OCI-M1 (cell line): ENCODE measurements at regions not wholly inside any gene's neighbourhood (a gene's known extent, or its start where the extent isn't known, plus 50 kb on each side); places are given as distances from the start of the nearest gene placed in this dataset.
"Not testable (repeated sequence)": the region's sequence is repeated elsewhere in the genome, so short reads cannot be mapped to it uniquely, and the experiment has no call there.

Source experiments
- DNase-seq: peaks from one replicate; lab custom pipeline; 2025; lab: John Stamatoyannopoulos, UW

DNA sequence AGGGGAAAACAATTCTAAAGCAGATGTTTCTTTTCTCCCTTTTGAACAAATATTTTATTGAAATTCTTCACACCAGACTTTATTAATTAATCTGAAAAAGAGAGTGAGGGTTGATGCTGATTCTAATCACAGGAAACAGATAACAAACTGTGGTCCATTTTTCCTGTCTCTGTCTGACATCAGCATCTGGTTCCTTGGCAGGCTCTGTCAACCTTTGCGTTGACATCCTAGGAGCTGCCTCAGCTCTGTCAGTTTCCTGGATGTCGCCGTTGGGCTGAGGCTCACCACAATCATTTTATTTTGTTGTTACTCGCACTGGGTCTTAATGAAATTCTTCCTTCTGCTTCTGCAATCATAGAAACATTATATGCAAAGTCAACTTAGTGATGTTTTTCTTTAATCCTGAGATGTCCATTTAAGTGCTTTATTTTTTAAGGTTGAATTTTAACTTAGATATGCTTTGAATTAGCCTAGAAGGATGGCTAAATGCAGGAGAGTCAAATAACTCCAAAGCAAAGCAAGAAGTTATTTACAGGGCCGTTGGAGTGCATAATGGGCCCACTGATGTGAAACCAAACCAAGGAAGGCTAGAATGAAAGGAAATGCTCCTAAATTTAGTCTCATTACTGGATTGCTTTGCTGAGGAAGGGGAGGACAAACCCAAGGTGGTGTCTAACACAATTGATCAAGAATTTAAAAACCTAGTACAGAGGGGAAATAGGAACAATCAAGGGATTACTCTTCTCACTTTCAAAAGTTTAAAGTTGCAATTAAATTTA is 542.4 kb downstream of the FLRT2 start:
- DNase-seq, result no peak

- no peak for DNase-seq
Measured at GRCh38 chr14:86066651-86067050, 536.7 kb downstream of the FLRT2 start.

DNA sequence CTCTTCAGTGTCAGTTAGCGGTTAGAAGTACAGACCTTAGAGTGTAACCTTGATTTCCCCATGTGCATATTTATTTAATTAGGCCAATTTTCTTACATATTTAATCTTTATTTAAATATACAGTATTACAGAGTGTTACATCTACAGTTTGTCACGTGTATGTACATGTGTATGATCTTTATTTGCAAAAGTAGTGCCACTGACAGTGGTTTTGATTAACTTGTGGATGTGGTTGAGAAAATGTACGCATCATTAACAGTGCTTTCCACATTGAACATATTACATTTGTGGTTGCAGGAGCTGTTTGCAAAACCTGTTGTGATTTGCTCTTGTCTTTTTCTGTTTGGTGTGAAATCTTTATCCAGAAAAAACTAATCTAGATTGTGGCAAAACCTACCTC is 535.5 kb downstream of the FLRT2 start:
- DNase-seq, result no peak

- DNase-seq, result not testable (repeated sequence)
Measured at GRCh38 chr14:86064595-86064994, 534.7 kb downstream of the FLRT2 start.

- peak; percentile 49 for DNase-seq
Measured at GRCh38 chr14:86057018-86057667, 527.2 kb downstream of the FLRT2 start.

DNA sequence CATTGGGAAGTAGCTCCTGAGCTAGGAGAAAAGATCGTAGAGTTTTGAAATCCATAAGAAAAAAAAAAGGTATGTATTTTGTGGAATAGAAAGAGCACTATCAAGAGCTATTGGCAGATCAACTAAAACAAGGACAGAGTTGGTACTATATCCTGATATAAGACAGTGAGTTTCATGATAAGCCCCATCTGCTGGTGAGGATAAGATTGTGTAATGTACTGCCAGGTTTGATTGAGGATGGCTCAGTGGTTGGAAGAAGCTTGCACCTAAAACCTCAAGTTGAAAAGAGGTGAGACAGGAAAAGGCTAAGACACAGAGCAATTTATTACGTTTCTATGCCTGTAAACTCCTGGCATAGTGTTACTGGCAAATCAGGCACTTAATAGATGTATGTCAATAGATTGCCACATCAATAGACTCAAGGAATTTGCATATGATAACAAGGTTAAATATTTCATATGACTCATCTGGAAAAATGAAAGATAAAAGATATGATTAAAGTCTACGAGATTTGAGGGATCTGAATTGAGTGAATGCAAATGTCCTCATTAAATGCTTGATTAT is 525.6 kb downstream of the FLRT2 start:
- DNase-seq, result peak; percentile 39

DNA sequence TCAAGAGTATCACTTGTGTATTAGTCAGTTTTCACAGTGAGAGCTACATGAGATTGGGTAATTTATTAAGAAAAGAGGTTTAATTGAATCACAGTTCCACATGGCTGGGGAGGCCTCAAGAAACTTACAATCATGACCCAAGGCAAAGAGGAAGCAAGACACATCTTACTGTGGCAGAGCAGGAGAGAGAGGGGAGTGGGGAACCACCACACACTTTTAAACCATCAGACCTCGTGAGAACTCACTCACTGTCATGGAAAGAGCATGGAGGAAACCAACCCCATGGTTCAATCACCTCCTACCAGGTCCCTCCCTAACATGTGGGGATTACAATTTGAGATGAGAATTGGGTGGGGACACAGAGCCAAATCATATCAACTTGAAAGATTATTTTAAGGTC is 522.9 kb downstream of the FLRT2 start:
- DNase-seq, result no peak

GRCh38 chr14:86050757-86051156 is 520.8 kb downstream of the FLRT2 start:
- no peak for DNase-seq

DNA sequence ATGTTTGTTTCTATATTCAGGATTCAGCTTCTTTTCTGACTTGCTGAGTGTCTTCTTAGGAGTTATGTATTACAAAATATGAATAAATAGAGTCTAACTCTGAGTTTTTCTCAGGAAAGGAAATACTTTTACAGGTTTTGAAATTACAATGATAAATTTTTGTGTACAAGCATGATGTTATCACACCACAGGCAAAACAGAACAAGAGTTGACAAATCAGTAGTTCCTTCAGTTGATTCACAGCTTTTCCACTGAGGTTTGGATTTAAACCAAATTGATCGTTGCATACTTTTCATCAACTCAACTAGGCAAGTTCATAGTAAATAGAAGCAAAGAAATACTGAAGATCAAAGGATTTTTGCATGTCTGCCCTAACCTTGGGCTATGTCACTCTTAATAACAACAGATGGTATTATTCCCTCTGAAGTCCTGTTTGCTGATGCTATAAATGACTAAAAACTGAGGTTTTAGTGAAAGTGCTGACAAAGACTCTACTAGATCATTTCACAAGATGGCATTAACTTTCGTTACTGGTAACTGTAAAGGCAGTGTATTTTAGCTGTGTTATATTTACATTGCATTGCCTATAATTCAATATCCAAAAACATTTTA is 520.2 kb downstream of the FLRT2 start:
- DNase-seq, result no peak

- no peak for DNase-seq
Measured at GRCh38 chr14:86039176-86039575, 509.2 kb downstream of the FLRT2 start.

DNA sequence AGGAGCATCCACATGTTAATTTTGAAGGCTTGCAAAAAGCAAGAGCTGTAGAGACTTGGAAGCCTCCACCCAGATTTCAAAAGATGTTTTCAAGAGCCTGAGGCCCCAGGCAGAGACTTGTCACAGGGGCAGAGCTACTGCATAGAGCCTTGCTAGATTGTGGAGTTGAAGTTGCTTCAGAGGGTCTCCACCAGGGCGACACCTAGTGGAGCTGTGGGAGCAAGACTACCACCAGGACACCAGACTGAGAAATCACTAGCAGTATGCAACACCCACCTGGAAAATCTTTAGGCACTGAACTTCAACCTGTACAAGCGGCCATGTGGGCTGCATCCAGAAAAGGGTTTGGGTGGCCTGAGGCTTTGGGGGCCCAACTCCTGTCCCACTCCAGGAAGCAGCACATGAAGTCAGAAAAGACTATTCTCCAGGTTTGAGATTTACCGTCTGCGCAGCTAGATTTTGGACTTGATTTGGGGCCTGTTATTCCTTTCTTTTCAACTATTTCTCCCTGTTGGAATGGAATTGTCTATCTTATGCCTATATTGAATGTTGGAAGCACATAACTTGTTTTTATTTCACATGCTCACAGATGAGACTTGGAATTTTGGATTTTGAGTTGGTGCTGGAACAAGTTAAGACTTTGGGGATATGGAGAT is 508.6 kb downstream of the FLRT2 start:
- DNase-seq, result peak; percentile 57

DNA sequence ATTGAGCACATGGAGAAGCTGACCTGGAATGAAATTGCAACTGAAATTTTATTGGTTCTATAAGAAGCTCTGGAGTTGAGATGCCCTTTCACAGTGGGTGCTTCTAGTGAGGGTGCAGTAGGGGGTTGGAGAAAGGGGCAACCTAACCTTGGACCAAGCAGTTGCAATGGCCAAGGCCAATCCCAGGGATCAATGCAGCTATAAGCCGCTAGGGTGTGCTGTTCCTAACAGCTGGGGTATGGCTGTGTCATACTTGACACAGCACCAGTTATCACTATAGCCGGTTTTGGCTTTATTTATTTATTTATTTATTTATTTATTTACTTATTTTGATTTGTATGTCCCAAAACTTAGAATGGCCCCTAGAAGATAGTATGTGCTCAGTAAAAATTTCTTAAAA is 505.9 kb downstream of the FLRT2 start:
- DNase-seq, result peak; percentile 63

DNA sequence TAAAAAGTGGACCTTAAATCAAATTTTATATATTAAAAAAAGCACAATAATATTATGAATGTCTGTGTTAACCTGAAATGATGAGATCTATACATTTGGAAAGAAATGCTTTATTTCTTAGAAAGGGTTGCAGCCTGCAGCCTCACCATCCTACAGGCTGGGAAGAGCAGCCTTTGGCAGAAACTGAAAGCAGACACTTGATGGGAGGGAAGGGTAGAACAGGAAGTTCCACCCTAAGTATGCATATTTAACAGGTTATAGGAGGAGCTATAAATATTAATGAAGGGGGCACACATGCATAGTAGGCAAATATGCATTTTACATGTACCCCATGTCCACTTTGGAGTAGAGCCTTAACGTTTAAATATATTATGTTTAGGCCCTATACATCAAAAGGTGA is 498.0 kb downstream of the FLRT2 start:
- no peak for DNase-seq

- no peak for DNase-seq
Measured at GRCh38 chr14:86027144-86027543, 497.2 kb downstream of the FLRT2 start.

GRCh38 chr14:86022031-86022629 is 492.2 kb downstream of the FLRT2 start:
- DNase-seq, result peak; percentile 28

GRCh38 chr14:86020841-86021240 is 490.9 kb downstream of the FLRT2 start:
- DNase-seq, result no peak

- DNase-seq, result no peak
Measured at GRCh38 chr14:86015941-86016340, 486.0 kb downstream of the FLRT2 start.

- DNase-seq, result no peak
Measured at GRCh38 chr14:86015511-86015910, 485.6 kb downstream of the FLRT2 start.

GRCh38 chr14:86013641-86014040 is 483.7 kb downstream of the FLRT2 start:
- no peak for DNase-seq

DNA sequence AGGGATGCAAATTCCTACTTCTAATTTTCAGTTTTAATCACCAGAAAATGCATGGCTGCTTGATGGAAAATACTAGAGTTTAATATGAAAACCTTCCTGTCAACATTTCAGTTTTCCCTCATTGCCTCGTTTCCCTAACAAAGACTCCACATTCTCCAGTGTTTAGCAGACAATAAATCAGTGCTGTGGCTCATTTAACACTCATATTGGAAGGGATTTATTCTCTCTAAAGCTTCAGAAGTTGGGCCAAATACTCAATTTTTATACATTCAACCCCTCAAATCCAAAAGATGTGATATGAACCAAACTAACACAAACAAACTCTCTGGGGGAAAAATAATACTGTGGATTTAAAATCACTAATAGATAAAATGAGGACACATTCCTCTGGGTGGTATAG is 482.5 kb downstream of the FLRT2 start:
- no peak for DNase-seq

DNA sequence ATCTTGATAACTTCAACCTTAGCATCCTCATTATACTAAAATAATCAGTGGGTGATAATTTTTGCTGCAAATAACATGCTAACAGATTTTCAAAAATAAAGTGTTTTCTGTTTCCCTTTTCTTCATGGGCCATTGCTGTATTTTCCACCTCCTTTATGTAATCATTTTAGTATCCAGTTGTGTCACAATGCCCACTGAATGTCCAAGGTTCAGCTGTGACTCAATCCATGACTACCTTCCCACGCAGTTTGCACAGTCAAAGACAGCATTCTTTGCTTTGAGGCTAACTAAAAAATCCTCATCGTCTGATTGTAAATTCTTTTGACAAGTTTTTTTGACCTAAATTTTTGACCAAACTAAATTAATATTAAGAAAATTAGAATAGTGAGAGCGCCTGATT is 474.1 kb downstream of the FLRT2 start:
- no peak for DNase-seq

DNA sequence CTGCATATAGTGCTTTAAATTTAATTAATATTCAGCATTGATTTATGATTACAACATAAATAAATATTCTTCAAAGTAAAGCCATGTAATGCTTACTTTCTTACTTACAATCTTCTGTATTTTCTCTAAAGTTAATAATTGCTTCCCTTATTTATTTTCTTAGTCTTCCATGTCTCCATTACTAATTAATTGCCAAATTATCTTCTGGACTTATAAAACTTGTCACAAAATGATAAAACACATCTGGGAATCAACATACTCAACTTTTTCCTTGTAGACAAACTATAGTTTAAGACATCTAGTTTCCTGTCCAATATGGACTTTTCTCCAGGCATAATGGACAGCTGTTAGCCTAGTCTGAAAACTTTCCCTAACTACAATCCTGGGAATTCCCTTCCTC is 466.6 kb downstream of the FLRT2 start:
- no peak for DNase-seq
